Endothelial cell of umbilical vein (primary cell): ENCODE measurements at regions not wholly inside any gene's neighbourhood (a gene's known extent, or its start where the extent isn't known, plus 50 kb on each side); places are given as distances from the start of the nearest gene placed in this dataset.

Experiments used
- CTCF ChIP-seq, 2 donors: IDR thresholded peaks; 1 replicate in 1 of 2; 2 replicates in 1 of 2; pipeline ENCODE4 v1.5.1; 2011; ENCODE audit warnings: low read length in 2 of 2, mild to moderate bottlenecking in 2 of 2, moderate library complexity in 2 of 2, control low read depth in 1 of 2, inconsistent platforms in 1 of 2, low read depth in 1 of 2; ENCODE audit not compliant: insufficient read depth in 1 of 2; ENCODE audit errors: extremely low read depth in 1 of 2
- EZH2 ChIP-seq: IDR thresholded peaks from 2 replicates; pipeline ENCODE4 v1.6.1; 2012; ENCODE audit warnings: borderline replicate concordance, low read depth, mild to moderate bottlenecking, moderate library complexity, low read length, inconsistent platforms; ENCODE audit not compliant: severe bottlenecking
- MYC ChIP-seq: IDR thresholded peaks from one replicate; pipeline ENCODE4 v1.6.1; 2011; ENCODE audit warnings: mild to moderate bottlenecking, low read depth, low read length
- POLR2A ChIP-seq: IDR thresholded peaks from 2 replicates; pipeline ENCODE4 v1.6.1; 2012; ENCODE audit warnings: low read depth, mild to moderate bottlenecking, control low read depth, low read length
- POLR2AphosphoS5 ChIP-seq: IDR thresholded peaks from 2 replicates; pipeline ENCODE4 v1.6.1; 2012; ENCODE audit warnings: low read depth, mild to moderate bottlenecking, control low read depth, low read length, moderate library complexity; ENCODE audit not compliant: insufficient read depth

GRCh38 chr5:115465431-115465830 lies 79.1 kb downstream of the FEM1C start:
- TF ChIP-seq EZH2: no peak
- TF ChIP-seq POLR2A: no peak
- no peak for TF ChIP-seq POLR2AphosphoS5
- no peak for TF ChIP-seq CTCF (IDR thresholded peaks at IDR 0.05; ENCODE audit: extremely low read depth in 1 of 2, insufficient read depth in 1 of 2, low read depth in 1 of 2, low read length in 2 of 2)
- TF ChIP-seq MYC: no peak
